ENCODE measurements at regions not wholly inside any gene's neighbourhood (a gene's known extent, or its start where the extent isn't known, plus 50 kb on each side); places are given as distances from the start of the nearest gene placed in this dataset.
A peak's percentile ranks its signal among the peaks of the same experiment; 100 is the strongest.
"Not testable (repeated sequence)": the region's sequence is repeated elsewhere in the genome, so short reads cannot be mapped to it uniquely, and the experiment has no call there.

DNA sequence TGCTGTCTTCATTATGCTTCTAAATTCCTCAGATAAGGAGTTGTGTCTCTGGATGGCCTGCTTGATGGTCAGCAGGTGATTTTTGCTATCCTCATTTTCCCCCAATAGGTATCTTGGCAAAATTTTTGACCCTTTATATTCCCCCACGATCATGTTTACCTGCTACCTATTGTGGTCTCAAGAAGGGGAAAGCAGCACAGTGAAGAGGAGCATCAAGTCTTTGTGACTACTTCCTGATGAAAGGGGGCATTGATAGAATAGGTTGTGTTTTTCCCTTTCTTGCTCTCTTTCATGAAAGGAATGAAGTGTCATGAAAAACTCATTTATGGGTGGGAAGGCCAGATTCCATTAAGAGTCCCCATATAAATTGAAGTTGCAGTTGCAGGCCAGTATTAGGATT lies 153.8 kb downstream of the KLF8 start:
- no peaks in the 10 kb centered on the region for H3K27me3 ChIP-seq (ENCODE audit: control insufficient read depth in 3 of 3, insufficient read depth in 3 of 3, low read length in 3 of 3)
- no peak overlapping the region for H3K27ac ChIP-seq (ENCODE audit: low read depth in 1 of 3, low read length in 2 of 3)
- no peaks in the 10 kb centered on the region for H3K9me3 ChIP-seq (ENCODE audit: control insufficient read depth in 2 of 2, insufficient read depth in 1 of 2, low read depth in 1 of 2, low read length in 1 of 2)
- DNase-seq (no peak), FAIRE-seq (no peak)
- H3K36me3 ChIP-seq (ENCODE audit: control insufficient read depth in 3 of 3, insufficient read depth in 2 of 3, low read depth in 1 of 3, low read length in 3 of 3), result no peaks in the 10 kb centered on the region
- no peak overlapping the region for H3K4me3 ChIP-seq (ENCODE audit: low read depth in 1 of 3, low read length in 3 of 3)
- no peaks in the 10 kb centered on the region for H3K4me1 ChIP-seq (ENCODE audit: control insufficient read depth in 3 of 3, insufficient read depth in 2 of 3, low read depth in 1 of 3, low read length in 2 of 3)
- 25 to 64% (median 31%) methylated on average over 1 of the region's 1 CpG for WGBS, 3 donors

DNA sequence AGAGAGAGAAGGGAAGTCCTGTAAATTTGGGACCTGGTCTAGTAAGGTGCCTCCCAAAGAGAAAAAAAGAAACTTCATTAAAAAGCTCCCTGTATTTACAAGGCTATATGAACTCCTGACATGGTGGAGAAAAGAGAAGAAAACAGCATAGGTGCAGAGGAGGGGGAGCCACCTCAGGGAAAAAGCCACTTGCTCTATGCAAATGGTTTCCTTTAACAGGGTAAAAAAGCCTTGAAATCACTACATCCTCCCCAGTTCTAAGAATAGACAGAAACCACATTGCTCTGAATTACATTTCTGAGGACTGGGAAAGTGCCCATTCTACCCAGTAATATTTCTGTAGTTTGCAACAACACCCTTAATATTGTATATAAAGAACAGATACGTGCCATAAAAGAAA lies 165.5 kb downstream of the KLF8 start:
- Histone ChIP-seq H3K4me1 (ENCODE audit: control insufficient read depth in 3 of 3, insufficient read depth in 2 of 3, low read depth in 1 of 3, low read length in 2 of 3) (no peaks in the 10 kb centered on the region), H3K27me3 (ENCODE audit: control insufficient read depth in 3 of 3, insufficient read depth in 3 of 3, low read length in 3 of 3) (no peaks in the 10 kb centered on the region), H3K36me3 (ENCODE audit: control insufficient read depth in 3 of 3, insufficient read depth in 2 of 3, low read depth in 1 of 3, low read length in 3 of 3) (no peaks in the 10 kb centered on the region), H3K4me3 (ENCODE audit: low read depth in 1 of 3, low read length in 3 of 3) (no peak overlapping the region), H3K27ac (ENCODE audit: low read depth in 1 of 3, low read length in 2 of 3) (no peak overlapping the region), H3K9me3 (ENCODE audit: control insufficient read depth in 2 of 2, insufficient read depth in 1 of 2, low read depth in 1 of 2, low read length in 1 of 2) (no peaks in the 10 kb centered on the region)
- FAIRE-seq (no peak), DNase-seq (no peak)
- WGBS, 3 donors, result 68 to 86% (median 83%) methylated on average over 1 of the region's 1 CpG

DNA sequence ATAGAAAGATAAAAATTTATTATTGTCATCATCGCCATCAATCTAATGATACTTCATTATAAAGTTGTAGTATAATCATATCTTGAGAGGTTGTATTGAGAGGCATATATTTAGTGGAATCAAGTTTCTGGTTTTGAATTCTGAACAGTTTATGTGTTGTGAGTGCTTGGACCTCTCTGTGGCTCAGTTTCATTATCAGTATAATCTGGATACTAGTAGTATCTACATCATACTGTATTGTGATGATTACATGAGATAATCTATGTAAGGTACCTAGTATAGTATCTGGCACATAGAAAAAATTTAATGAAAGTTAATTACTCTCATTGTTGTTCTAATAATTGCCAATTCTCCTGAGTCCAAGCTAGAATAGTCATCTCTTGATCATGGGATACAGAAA lies 161.2 kb upstream of the UBQLN2 start:
- no peak for FAIRE-seq
- no peaks in the 10 kb centered on the region for H3K27me3 ChIP-seq (ENCODE audit: control insufficient read depth in 3 of 3, insufficient read depth in 3 of 3, low read length in 3 of 3)
- H3K9me3 ChIP-seq (ENCODE audit: control insufficient read depth in 2 of 2, insufficient read depth in 1 of 2, low read depth in 1 of 2, low read length in 1 of 2), result no peaks in the 10 kb centered on the region
- no peak overlapping the region for H3K27ac ChIP-seq (ENCODE audit: low read depth in 1 of 3, low read length in 2 of 3)
- DNase-seq, result no peak
- H3K36me3 ChIP-seq (ENCODE audit: control insufficient read depth in 3 of 3, insufficient read depth in 2 of 3, low read depth in 1 of 3, low read length in 3 of 3), result no peaks in the 10 kb centered on the region
- WGBS, 3 donors, result 76 to 100% (median 94%) methylated on average over 1 of the region's 1 CpG
- H3K4me1 ChIP-seq (ENCODE audit: control insufficient read depth in 3 of 3, insufficient read depth in 2 of 3, low read depth in 1 of 3, low read length in 2 of 3), result no peaks in the 10 kb centered on the region
- no peak overlapping the region for H3K4me3 ChIP-seq (ENCODE audit: low read depth in 1 of 3, low read length in 3 of 3)

GRCh38 chrX:56429581-56429980 lies 133.8 kb upstream of the UBQLN2 start:
- no peaks in the 10 kb centered on the region for H3K9me3 ChIP-seq (ENCODE audit: control insufficient read depth in 2 of 2, insufficient read depth in 1 of 2, low read depth in 1 of 2, low read length in 1 of 2)
- H3K27ac ChIP-seq (ENCODE audit: low read depth in 1 of 3, low read length in 2 of 3), result no peak overlapping the region
- WGBS, 3 donors, result 28 to 60% (median 38%) methylated on average over 3 to 5 of the region's 5 CpGs
- H3K4me1 ChIP-seq (ENCODE audit: control insufficient read depth in 3 of 3, insufficient read depth in 2 of 3, low read depth in 1 of 3, low read length in 2 of 3), result no peaks in the 10 kb centered on the region
- no peak overlapping the region for H3K4me3 ChIP-seq (ENCODE audit: low read depth in 1 of 3, low read length in 3 of 3)
- no peak for FAIRE-seq
- H3K27me3 ChIP-seq (ENCODE audit: control insufficient read depth in 3 of 3, insufficient read depth in 3 of 3, low read length in 3 of 3), result no peaks in the 10 kb centered on the region
- no peak for DNase-seq
- H3K36me3 ChIP-seq (ENCODE audit: control insufficient read depth in 3 of 3, insufficient read depth in 2 of 3, low read depth in 1 of 3, low read length in 3 of 3), result no peaks in the 10 kb centered on the region

- H3K27me3 ChIP-seq (ENCODE audit: control insufficient read depth in 3 of 3, insufficient read depth in 3 of 3, low read length in 3 of 3); H3K4me3 ChIP-seq (ENCODE audit: low read depth in 1 of 3, low read length in 3 of 3); H3K4me1 ChIP-seq (ENCODE audit: control insufficient read depth in 3 of 3, insufficient read depth in 2 of 3, low read depth in 1 of 3, low read length in 2 of 3); DNase-seq; H3K27ac ChIP-seq (ENCODE audit: low read depth in 1 of 3, low read length in 2 of 3); FAIRE-seq; H3K9me3 ChIP-seq (ENCODE audit: control insufficient read depth in 2 of 2, insufficient read depth in 1 of 2, low read depth in 1 of 2, low read length in 1 of 2); H3K36me3 ChIP-seq (ENCODE audit: control insufficient read depth in 3 of 3, insufficient read depth in 2 of 3, low read depth in 1 of 3, low read length in 3 of 3): not testable (repeated sequence)
- 85 to 88% (median 87%) methylated on average over 12 of the region's 12 CpGs for WGBS, 3 donors
These were observed 111.4 kb upstream of the UBQLN2 start for GRCh38 chrX:56451981-56452380.

DNA sequence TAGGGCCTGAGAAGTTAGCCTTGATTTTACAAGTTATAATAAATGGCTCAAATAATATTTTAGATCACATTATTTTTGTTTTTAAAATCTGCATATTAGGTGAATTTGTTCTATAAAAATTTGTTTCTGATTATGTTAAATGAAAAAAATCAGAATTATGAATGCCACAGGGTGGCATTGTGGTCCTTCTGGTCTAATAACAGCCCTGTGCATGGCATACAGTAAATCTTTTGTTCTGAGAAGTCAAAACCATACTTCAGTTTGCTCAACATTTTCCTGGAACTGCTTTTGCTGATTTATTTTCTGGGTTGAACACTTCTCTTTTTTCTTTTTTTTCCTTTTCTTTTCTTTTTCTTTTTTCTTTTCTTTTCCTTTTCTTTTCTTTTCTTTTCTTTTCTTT lies 101.0 kb upstream of the UBQLN2 start:
- no peak for FAIRE-seq

GRCh38 chrX:56468441-56468840 lies 95.0 kb upstream of the UBQLN2 start:
- FAIRE-seq (no peak), DNase-seq (no peak)
- Histone ChIP-seq H3K4me1 (ENCODE audit: control insufficient read depth in 3 of 3, insufficient read depth in 2 of 3, low read depth in 1 of 3, low read length in 2 of 3) (no peaks in the 10 kb centered on the region), H3K36me3 (ENCODE audit: control insufficient read depth in 3 of 3, insufficient read depth in 2 of 3, low read depth in 1 of 3, low read length in 3 of 3) (no peaks in the 10 kb centered on the region), H3K4me3 (ENCODE audit: low read depth in 1 of 3, low read length in 3 of 3) (no peak overlapping the region), H3K27me3 (ENCODE audit: control insufficient read depth in 3 of 3, insufficient read depth in 3 of 3, low read length in 3 of 3) (no peaks in the 10 kb centered on the region), H3K9me3 (ENCODE audit: control insufficient read depth in 2 of 2, insufficient read depth in 1 of 2, low read depth in 1 of 2, low read length in 1 of 2) (no peaks in the 10 kb centered on the region), H3K27ac (ENCODE audit: low read depth in 1 of 3, low read length in 2 of 3) (no peak overlapping the region)
- WGBS, 3 donors, result 42 to 77% (median 47%) methylated on average over 2 of the region's 2 CpGs

More for the DNA sequence above, 101.0 kb upstream of the UBQLN2 start:
- Histone ChIP-seq H3K9me3 (ENCODE audit: control insufficient read depth in 2 of 2, insufficient read depth in 1 of 2, low read depth in 1 of 2, low read length in 1 of 2) (no peaks in the 10 kb centered on the region), H3K27me3 (ENCODE audit: control insufficient read depth in 3 of 3, insufficient read depth in 3 of 3, low read length in 3 of 3) (no peaks in the 10 kb centered on the region), H3K36me3 (ENCODE audit: control insufficient read depth in 3 of 3, insufficient read depth in 2 of 3, low read depth in 1 of 3, low read length in 3 of 3) (no peaks in the 10 kb centered on the region), H3K27ac (ENCODE audit: low read depth in 1 of 3, low read length in 2 of 3) (no peak overlapping the region), H3K4me3 (ENCODE audit: low read depth in 1 of 3, low read length in 3 of 3) (no peak overlapping the region), H3K4me1 (ENCODE audit: control insufficient read depth in 3 of 3, insufficient read depth in 2 of 3, low read depth in 1 of 3, low read length in 2 of 3) (no peaks in the 10 kb centered on the region)
- peak in 1 of 2 donors; percentile 1 for DNase-seq

GRCh38 chrX:56494923-56495322 lies 68.5 kb upstream of the UBQLN2 start:
- not testable (repeated sequence) for H3K27ac ChIP-seq (ENCODE audit: low read depth in 1 of 3, low read length in 2 of 3); FAIRE-seq
- 83 to 87% (median 83%) methylated on average over 8 of the region's 8 CpGs for WGBS, 3 donors

GRCh38 chrX:56498756-56499155 lies 64.7 kb upstream of the UBQLN2 start:
- no peaks in the 10 kb centered on the region for H3K27me3 ChIP-seq (ENCODE audit: control insufficient read depth in 3 of 3, insufficient read depth in 3 of 3, low read length in 3 of 3)
- no peak for FAIRE-seq
- 70 to 98% (median 83%) methylated on average over 1 of the region's 1 CpG for WGBS, 3 donors
- no peaks in the 10 kb centered on the region for H3K36me3 ChIP-seq (ENCODE audit: control insufficient read depth in 3 of 3, insufficient read depth in 2 of 3, low read depth in 1 of 3, low read length in 3 of 3)
- no peak overlapping the region for H3K27ac ChIP-seq (ENCODE audit: low read depth in 1 of 3, low read length in 2 of 3)
- no peaks in the 10 kb centered on the region for H3K4me1 ChIP-seq (ENCODE audit: control insufficient read depth in 3 of 3, insufficient read depth in 2 of 3, low read depth in 1 of 3, low read length in 2 of 3)
- no peaks in the 10 kb centered on the region for H3K9me3 ChIP-seq (ENCODE audit: control insufficient read depth in 2 of 2, insufficient read depth in 1 of 2, low read depth in 1 of 2, low read length in 1 of 2)
- DNase-seq, result no peak
- H3K4me3 ChIP-seq (ENCODE audit: low read depth in 1 of 3, low read length in 3 of 3), result no peak overlapping the region

More at GRCh38 chrX:56494923-56495322, 68.5 kb upstream of the UBQLN2 start:
- H3K36me3 ChIP-seq (ENCODE audit: control insufficient read depth in 3 of 3, insufficient read depth in 2 of 3, low read depth in 1 of 3, low read length in 3 of 3); H3K27me3 ChIP-seq (ENCODE audit: control insufficient read depth in 3 of 3, insufficient read depth in 3 of 3, low read length in 3 of 3); DNase-seq; H3K4me3 ChIP-seq (ENCODE audit: low read depth in 1 of 3, low read length in 3 of 3); H3K9me3 ChIP-seq (ENCODE audit: control insufficient read depth in 2 of 2, insufficient read depth in 1 of 2, low read depth in 1 of 2, low read length in 1 of 2); H3K4me1 ChIP-seq (ENCODE audit: control insufficient read depth in 3 of 3, insufficient read depth in 2 of 3, low read depth in 1 of 3, low read length in 2 of 3): not testable (repeated sequence)
